Gastroesophageal sphincter (tissue), 4 donors: ENCODE measurements at regions not wholly inside any gene's neighbourhood (a gene's known extent, or its start where the extent isn't known, plus 50 kb on each side); places are given as distances from the start of the nearest gene placed in this dataset.

Experiments
- ATAC-seq: fragments of 150-250 bp; one replicate; pipeline ENCODE4 v1.9.1; 2016; ENCODE audit warnings: mild to moderate bottlenecking, moderate library complexity
- H3K27ac ChIP-seq, 4 donors: fragments of 200-600 bp; sonication (generic) in 3 of 4; 1 replicate in 3 of 4; 2 replicates in 1 of 4; pipeline ENCODE4 v1.5.1; 2016 to 2019
- H3K27me3 ChIP-seq: fragments of 200-600 bp; sonication (generic); one replicate; pipeline ENCODE4 v1.5.1; 2019
- H3K36me3 ChIP-seq, 2 donors: fragments of 200-600 bp; sonication (generic); one replicate each; pipeline ENCODE4 v1.5.1; 2019; ENCODE audit warnings: control low read depth in 1 of 2
- H3K4me1 ChIP-seq, 3 donors: fragments of 200-600 bp; sonication (generic); 1 replicate in 2 of 3; 2 replicates in 1 of 3; pipeline ENCODE4 v1.5.1; 2016 to 2019; ENCODE audit warnings: control low read depth in 2 of 3
- H3K4me3 ChIP-seq, 2 donors: fragments of 200-600 bp; sonication (generic); one replicate each; pipeline ENCODE4 v1.5.1; 2019; ENCODE audit warnings: mild to moderate bottlenecking in 1 of 2, moderate library complexity in 1 of 2
- H3K9me3 ChIP-seq, 3 donors: fragments of 200-600 bp; sonication (generic); one replicate each; pipeline ENCODE4 v1.5.1; 2017 to 2019; ENCODE audit warnings: control low read depth in 2 of 3
- EP300 ChIP-seq: sonication (generic); formaldehyde crosslinking; IDR thresholded peaks from one replicate; pipeline ENCODE4 v1.6.1; 2017; ENCODE audit warnings: antibody characterized with exemption, mild to moderate bottlenecking
- POLR2A ChIP-seq, 2 donors: fragments of 450-650 bp; IDR thresholded peaks; one replicate each; pipeline ENCODE4 v1.6.1; 2017; ENCODE audit warnings: antibody characterized with exemption in 2 of 2, mild to moderate bottlenecking in 2 of 2, moderate library complexity in 1 of 2
- POLR2AphosphoS5 ChIP-seq: sonication (generic); formaldehyde crosslinking; IDR thresholded peaks from one replicate; pipeline ENCODE4 v1.6.1; 2017; ENCODE audit warnings: antibody characterized with exemption
- WGBS, 2 donors: methylation state at CpG; one replicate each; pipeline ENCODE4 v1.1.5; 2018; ENCODE audit warnings: low coverage in 1 of 2; 5-methylcytosine and 5-hydroxymethylcytosine counted together
- TF ChIP-seq, protein P1 (sequence below), 4 experiments: fragments of 200-600 bp in 2 of 4; fragments of 450-650 bp in 2 of 4; sonication (generic) in 1 of 4; IDR thresholded peaks; one replicate each; pipeline ENCODE4 v1.5.1; 2017 to 2019; ENCODE audit warnings: antibody characterized with exemption in 4 of 4, mild to moderate bottlenecking in 2 of 4, moderate library complexity in 2 of 4

DNA sequence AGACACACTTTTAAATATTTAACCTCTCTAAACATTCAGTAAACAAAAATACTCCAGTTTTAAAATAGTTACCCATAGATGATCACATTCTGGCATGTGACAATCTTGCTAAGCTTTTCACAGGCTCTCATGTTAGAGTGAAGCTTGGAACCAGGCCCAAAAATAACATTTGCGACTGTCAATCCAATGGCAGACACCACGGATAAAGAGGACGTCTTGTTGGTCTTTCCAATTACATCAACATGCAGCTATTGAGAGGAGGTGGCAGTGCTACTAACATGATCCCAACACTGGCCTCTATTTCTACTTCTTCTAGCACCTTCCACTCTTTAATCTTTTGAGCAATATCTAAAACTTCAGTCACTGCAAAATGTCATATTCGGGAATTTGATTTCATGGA is 970.8 kb upstream of the TENM3 start:
- no peak overlapping the region for H3K27ac ChIP-seq

DNA sequence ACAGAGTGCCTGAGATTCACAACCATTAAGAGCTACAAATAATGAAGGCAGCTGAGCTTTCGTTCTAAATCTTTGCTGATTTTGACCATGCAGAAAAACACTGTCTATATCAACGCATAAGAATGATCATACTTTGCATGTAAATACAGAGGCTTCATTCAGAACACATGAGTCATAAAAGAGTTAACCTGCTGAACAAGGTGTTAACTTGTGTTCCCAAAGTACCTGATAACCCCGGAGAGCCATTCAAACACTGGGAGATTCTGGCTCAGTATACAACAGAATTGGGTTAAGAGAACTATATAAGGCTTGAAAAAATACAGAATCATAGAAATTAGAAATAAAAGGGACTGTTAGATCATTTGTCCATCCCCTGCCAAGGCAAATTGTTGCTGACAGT is 964.3 kb upstream of the TENM3 start:
- Histone ChIP-seq H3K4me1 (no peaks in the 10 kb centered on the region), H3K36me3 (no peaks in the 10 kb centered on the region), H3K9me3 (no peaks in the 10 kb centered on the region), H3K27me3 (no peaks in the 10 kb centered on the region), H3K27ac (no peak overlapping the region), H3K4me3 (no peak overlapping the region)
- ATAC-seq: no peak
- 35 to 40% methylated on average over 3 of the region's 3 CpGs for WGBS, 2 donors
- TF ChIP-seq EP300 (no peak), POLR2AphosphoS5 (no peak), POLR2A (IDR thresholded peaks at IDR 0.05) (no peak)
- TF ChIP-seq, protein P1, sequence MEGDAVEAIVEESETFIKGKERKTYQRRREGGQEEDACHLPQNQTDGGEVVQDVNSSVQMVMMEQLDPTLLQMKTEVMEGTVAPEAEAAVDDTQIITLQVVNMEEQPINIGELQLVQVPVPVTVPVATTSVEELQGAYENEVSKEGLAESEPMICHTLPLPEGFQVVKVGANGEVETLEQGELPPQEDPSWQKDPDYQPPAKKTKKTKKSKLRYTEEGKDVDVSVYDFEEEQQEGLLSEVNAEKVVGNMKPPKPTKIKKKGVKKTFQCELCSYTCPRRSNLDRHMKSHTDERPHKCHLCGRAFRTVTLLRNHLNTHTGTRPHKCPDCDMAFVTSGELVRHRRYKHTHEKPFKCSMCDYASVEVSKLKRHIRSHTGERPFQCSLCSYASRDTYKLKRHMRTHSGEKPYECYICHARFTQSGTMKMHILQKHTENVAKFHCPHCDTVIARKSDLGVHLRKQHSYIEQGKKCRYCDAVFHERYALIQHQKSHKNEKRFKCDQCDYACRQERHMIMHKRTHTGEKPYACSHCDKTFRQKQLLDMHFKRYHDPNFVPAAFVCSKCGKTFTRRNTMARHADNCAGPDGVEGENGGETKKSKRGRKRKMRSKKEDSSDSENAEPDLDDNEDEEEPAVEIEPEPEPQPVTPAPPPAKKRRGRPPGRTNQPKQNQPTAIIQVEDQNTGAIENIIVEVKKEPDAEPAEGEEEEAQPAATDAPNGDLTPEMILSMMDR (IDR thresholded peaks at IDR 0.05): no peak

More for the DNA sequence above, 970.8 kb upstream of the TENM3 start:
- ATAC-seq: no peak
- Histone ChIP-seq H3K4me1 (no peaks in the 10 kb centered on the region), H3K4me3 (no peak overlapping the region), H3K9me3 (no peaks in the 10 kb centered on the region), H3K36me3 (no peaks in the 10 kb centered on the region), H3K27me3 (no peaks in the 10 kb centered on the region)
- TF ChIP-seq EP300: no peak
- TF ChIP-seq, protein P1 (IDR thresholded peaks at IDR 0.05): no peak
- TF ChIP-seq POLR2A (IDR thresholded peaks at IDR 0.05): no peak
- 57 to 75% methylated on average over 2 to 4 of the region's 4 CpGs for WGBS, 2 donors

DNA sequence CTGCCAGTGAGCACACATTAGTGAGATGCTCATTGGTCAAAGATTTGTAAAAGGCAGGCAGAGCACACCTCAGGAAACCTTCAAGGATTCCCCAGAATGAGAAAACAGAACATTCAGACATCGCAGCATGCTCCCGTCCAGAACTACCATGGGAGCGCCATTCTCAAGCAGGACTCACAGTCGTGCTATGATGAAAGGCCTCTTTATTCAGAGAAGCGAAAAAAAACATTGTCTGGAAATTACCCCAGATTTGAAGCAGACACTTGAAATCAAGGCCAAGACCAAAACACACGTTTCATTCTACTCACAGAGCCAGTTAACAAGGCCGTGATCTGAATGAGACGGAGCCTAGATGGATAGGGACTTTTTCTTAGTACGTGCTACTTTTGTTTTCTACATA is 961.8 kb upstream of the TENM3 start:
- 66 to 77% methylated on average over 9 of the region's 9 CpGs for WGBS, 2 donors
- no peak for ATAC-seq
- TF ChIP-seq EP300: no peak
- TF ChIP-seq, protein P1 (IDR thresholded peaks at IDR 0.05): no peak
- no peak for TF ChIP-seq POLR2AphosphoS5
- no peak for TF ChIP-seq POLR2A (IDR thresholded peaks at IDR 0.05)
- H3K9me3 ChIP-seq: no peaks in the 10 kb centered on the region
- no peak overlapping the region for H3K4me3 ChIP-seq
- no peaks in the 10 kb centered on the region for H3K36me3 ChIP-seq
- H3K27me3 ChIP-seq: no peaks in the 10 kb centered on the region
- H3K27ac ChIP-seq: no peak overlapping the region
- H3K4me1 ChIP-seq: no peaks in the 10 kb centered on the region

DNA sequence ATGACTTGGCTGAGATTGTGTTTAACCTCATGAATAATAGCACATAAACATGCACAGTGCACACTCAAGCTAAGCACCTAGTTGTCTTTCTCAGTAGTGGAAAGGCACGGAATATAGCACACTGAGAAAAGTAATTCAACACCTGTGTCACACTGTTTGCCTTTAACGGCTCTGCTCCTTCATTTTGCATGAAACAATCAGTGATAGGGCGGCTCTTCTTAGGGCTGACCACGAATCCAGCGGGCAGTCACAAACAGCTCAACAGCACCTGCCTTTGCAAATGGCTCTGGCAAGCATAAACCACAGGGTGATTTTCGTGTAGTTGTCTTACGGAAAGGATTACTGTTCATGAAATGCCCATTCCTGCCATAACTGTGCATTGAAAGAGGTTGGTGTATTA is 954.0 kb upstream of the TENM3 start:
- TF ChIP-seq POLR2AphosphoS5 (no peak), POLR2A (IDR thresholded peaks at IDR 0.05) (no peak), EP300 (no peak)
- TF ChIP-seq, protein P1 (IDR thresholded peaks at IDR 0.05): no peak
- H3K27ac ChIP-seq: no peak overlapping the region
- no peaks in the 10 kb centered on the region for H3K36me3 ChIP-seq
- WGBS, 2 donors: 63 to 82% methylated on average over 2 to 7 of the region's 7 CpGs
- H3K4me3 ChIP-seq: no peak overlapping the region
- no peak for ATAC-seq
- no peaks in the 10 kb centered on the region for H3K4me1 ChIP-seq
- H3K9me3 ChIP-seq: no peaks in the 10 kb centered on the region
- H3K27me3 ChIP-seq: peaks cover 10% of the 10 kb centered on the region

DNA sequence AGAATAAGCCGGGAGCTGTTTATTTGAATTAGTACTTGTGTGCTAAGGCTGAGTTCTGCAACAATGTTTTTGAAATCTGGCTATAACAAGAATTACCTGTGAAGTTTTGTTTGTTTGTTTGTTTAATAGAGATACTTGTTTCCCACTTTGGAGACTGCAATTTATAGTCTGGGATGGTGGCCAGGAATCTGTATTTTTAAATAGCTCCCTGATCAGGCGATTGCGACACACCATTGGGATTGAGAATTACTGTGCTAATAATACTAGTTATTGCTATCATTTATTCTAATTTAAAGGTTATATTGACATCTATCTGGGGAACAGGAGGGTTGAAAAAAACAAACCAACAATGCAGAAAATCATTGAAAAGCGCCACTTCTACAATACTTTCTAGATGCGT is 951.6 kb upstream of the TENM3 start:
- H3K27ac ChIP-seq: no peak overlapping the region

More for the DNA sequence above, 951.6 kb upstream of the TENM3 start:
- no peak overlapping the region for H3K4me3 ChIP-seq
- H3K36me3 ChIP-seq: no peaks in the 10 kb centered on the region
- no peaks in the 10 kb centered on the region for H3K4me1 ChIP-seq
- ATAC-seq: no peak
- peaks cover 10% of the 10 kb centered on the region for H3K27me3 ChIP-seq
- TF ChIP-seq EP300 (no peak), POLR2A (IDR thresholded peaks at IDR 0.05) (no peak), POLR2AphosphoS5 (no peak)
- TF ChIP-seq, protein P1 (IDR thresholded peaks at IDR 0.05): no peak
- 80 to 84% methylated on average over 5 of the region's 5 CpGs for WGBS, 2 donors
- no peaks in the 10 kb centered on the region for H3K9me3 ChIP-seq
